Natural killer cell (primary cell): ENCODE measurements at regions not wholly inside any gene's neighbourhood (a gene's known extent, or its start where the extent isn't known, plus 50 kb on each side); places are given as distances from the start of the nearest gene placed in this dataset.

Source experiments
- ATAC-seq, 3 donors: fragments of 150-1000 bp in 2 of 3; fragments of 200-7000 bp in 1 of 3; cut with Tn5 transposase; 1 replicate in 1 of 3; 2 replicates in 2 of 3; pipeline ENCODE4 v1.10.0; 2021; ENCODE audit warnings: mild to moderate bottlenecking in 2 of 3, moderate library complexity in 2 of 3
- DNase-seq, 2 donors: peaks; one replicate each; pipeline versions ENCODE4 v3.0.0 to v3.0.0-alpha.2; 2013 to 2021; ENCODE audit warnings: mixed read lengths in 1 of 2
- H3K27ac ChIP-seq: one replicate; pipeline ENCODE4 v1.5.1; 2013; ENCODE audit warnings: mild to moderate bottlenecking, low read length
- H3K27me3 ChIP-seq: one replicate; pipeline ENCODE4 v1.6.1; 2013; ENCODE audit warnings: low read length; ENCODE audit not compliant: control insufficient read depth, insufficient read depth
- H3K36me3 ChIP-seq: one replicate; pipeline ENCODE4 v1.6.1; 2013; ENCODE audit warnings: low read length; ENCODE audit not compliant: control insufficient read depth, insufficient read depth
- H3K4me1 ChIP-seq: one replicate; pipeline ENCODE4 v1.6.1; 2013; ENCODE audit warnings: low read length; ENCODE audit not compliant: control insufficient read depth, insufficient read depth
- H3K4me3 ChIP-seq: one replicate; pipeline ENCODE4 v1.5.1; 2013; ENCODE audit warnings: low read length
- H3K9me3 ChIP-seq: one replicate; pipeline ENCODE4 v1.6.1; 2013; ENCODE audit warnings: low read length; ENCODE audit not compliant: control insufficient read depth, insufficient read depth
- H3K27ac Mint-ChIP-seq, 2 donors: one replicate each; pipeline ENCODE4 v1.8.0; 2022; ENCODE audit warnings: mild to moderate bottlenecking in 2 of 2, mixed read lengths in 2 of 2, moderate library complexity in 1 of 2
- H3K27me3 Mint-ChIP-seq, 2 donors: one replicate each; pipeline ENCODE4 v1.8.0; 2022; ENCODE audit warnings: low read depth in 2 of 2, mixed read lengths in 2 of 2
- H3K36me3 Mint-ChIP-seq: one replicate; pipeline ENCODE4 v1.8.0; 2022; ENCODE audit warnings: mixed read lengths
- H3K4me1 Mint-ChIP-seq, 2 donors: one replicate each; pipeline ENCODE4 v1.8.0; 2022; ENCODE audit warnings: mixed read lengths in 2 of 2
- H3K4me3 Mint-ChIP-seq: one replicate; pipeline ENCODE4 v1.8.0; 2022; ENCODE audit warnings: mild to moderate bottlenecking, moderate library complexity, mixed read lengths
- H3K9me3 Mint-ChIP-seq, 2 donors: one replicate each; pipeline ENCODE4 v1.8.0; 2022; ENCODE audit warnings: mixed read lengths in 2 of 2
- CTCF ChIP-seq: fragments of 200-600 bp; IDR thresholded peaks from one replicate; pipeline ENCODE4 v1.8.0; 2022; ENCODE audit warnings: antibody characterized with exemption
- WGBS: methylation state at CpG from one replicate; pipeline ENCODE4 v1.1.7; 2013; ENCODE audit warnings: missing lambda C conversion rate; ENCODE audit not compliant: insufficient coverage; 5-methylcytosine and 5-hydroxymethylcytosine counted together
- intact Hi-C: fragments of 100-400 bp; cut with micrococcal nuclease; formaldehyde crosslinking; loops from one replicate; pipeline ENCODE4 v1.14.2; 2022

- no peak overlapping the region for H3K27ac Mint-ChIP-seq
Measured at GRCh38 chr18:66156946-66157687, 406.3 kb downstream of the CDH7 start.

DNA sequence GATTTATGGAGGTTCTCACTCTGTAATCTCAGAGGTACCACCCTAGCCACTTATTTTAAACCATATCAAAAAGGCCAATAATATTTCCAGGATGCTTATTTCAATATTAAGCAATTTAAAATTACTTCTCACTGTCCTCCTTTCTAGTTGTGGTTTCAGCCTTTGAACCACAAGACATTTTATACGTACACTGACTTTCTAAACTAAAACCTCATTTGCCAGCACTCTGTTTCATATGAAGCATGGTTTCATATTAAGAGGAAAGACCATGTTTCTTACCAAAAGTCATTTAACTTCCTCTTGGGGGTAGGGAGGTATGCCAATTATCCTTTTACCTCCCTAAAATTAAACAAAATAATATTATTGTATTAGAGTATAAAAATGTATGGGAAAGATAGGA lies 399.8 kb downstream of the CDH7 start:
- no peak for TF ChIP-seq CTCF
- Histone ChIP-seq H3K9me3 (peaks cover under 1% of the 10 kb centered on the region), H3K4me3 (no peak overlapping the region), H3K27ac (no peak overlapping the region), H3K4me1 (no peaks in the 10 kb centered on the region), H3K36me3 (no peaks in the 10 kb centered on the region), H3K27me3 (no peaks in the 10 kb centered on the region)
- Mint-ChIP-seq H3K4me3 (no peak overlapping the region), H3K9me3 (peaks cover 15 to 24% of the 10 kb centered on the region in 2 donors), H3K27ac (no peak overlapping the region), H3K4me1 (no peaks in the 10 kb centered on the region), H3K36me3 (no peaks in the 10 kb centered on the region), H3K27me3 (no peaks in the 10 kb centered on the region)
- intact Hi-C loops: no loop called here
- WGBS: no CpG with 5 or more reads among the region's 1 CpG
- DNase-seq (no peak), ATAC-seq (no peak)

More at GRCh38 chr18:66156946-66157687, 406.3 kb downstream of the CDH7 start:
- Mint-ChIP-seq H3K4me3 (no peak overlapping the region), H3K9me3 (peaks cover 11 to 17% of the 10 kb centered on the region in 2 donors), H3K36me3 (peaks cover 2% of the 10 kb centered on the region), H3K27me3 (no peaks in the 10 kb centered on the region), H3K4me1 (no peaks in the 10 kb centered on the region)
- ATAC-seq: no peak
- DNase-seq: no peak
- TF ChIP-seq CTCF: no peak
- no peaks in the 10 kb centered on the region for H3K4me1 ChIP-seq
- H3K9me3 ChIP-seq: peaks cover 3% of the 10 kb centered on the region
- H3K4me3 ChIP-seq: no peak overlapping the region
- no peak overlapping the region for H3K27ac ChIP-seq
- no peaks in the 10 kb centered on the region for H3K36me3 ChIP-seq
- intact Hi-C loops: no loop called here
- no peaks in the 10 kb centered on the region for H3K27me3 ChIP-seq

DNA sequence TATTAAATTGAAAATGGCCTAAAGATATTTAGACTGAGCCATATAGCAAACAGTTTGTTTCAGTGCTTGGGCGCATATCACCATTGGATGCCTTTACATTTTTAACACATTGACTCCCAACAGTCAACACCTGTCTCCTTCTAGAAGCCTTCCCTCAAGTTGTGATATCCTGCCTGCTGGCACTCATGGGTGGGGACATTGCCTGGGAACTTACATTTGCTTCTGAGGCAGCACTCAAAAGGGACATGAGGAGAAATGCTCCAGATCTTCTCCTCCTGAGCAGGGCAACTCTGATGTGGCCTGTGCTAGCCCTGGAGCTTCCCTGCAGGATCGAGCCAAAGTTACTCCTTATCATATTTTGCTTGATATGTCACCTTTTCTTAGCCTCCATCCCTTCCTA lies 392.2 kb downstream of the CDH7 start:
- TF ChIP-seq CTCF: no peak
- H3K27me3 Mint-ChIP-seq: no peaks in the 10 kb centered on the region
- Histone ChIP-seq H3K4me1 (no peaks in the 10 kb centered on the region), H3K27me3 (no peaks in the 10 kb centered on the region), H3K9me3 (no peaks in the 10 kb centered on the region), H3K36me3 (no peaks in the 10 kb centered on the region), H3K4me3 (no peak overlapping the region), H3K27ac (no peak overlapping the region)
- DNase-seq: no peak
- no peaks in the 10 kb centered on the region for H3K4me1 Mint-ChIP-seq
- H3K9me3 Mint-ChIP-seq: peaks cover 7 to 11% of the 10 kb centered on the region in 2 donors
- intact Hi-C loops: no loop called here
- WGBS: 81% methylated on average over 2 of the region's 2 CpGs
- no peak overlapping the region for H3K27ac Mint-ChIP-seq
- ATAC-seq: no peak
- H3K36me3 Mint-ChIP-seq: no peaks in the 10 kb centered on the region
- no peak overlapping the region for H3K4me3 Mint-ChIP-seq

DNA sequence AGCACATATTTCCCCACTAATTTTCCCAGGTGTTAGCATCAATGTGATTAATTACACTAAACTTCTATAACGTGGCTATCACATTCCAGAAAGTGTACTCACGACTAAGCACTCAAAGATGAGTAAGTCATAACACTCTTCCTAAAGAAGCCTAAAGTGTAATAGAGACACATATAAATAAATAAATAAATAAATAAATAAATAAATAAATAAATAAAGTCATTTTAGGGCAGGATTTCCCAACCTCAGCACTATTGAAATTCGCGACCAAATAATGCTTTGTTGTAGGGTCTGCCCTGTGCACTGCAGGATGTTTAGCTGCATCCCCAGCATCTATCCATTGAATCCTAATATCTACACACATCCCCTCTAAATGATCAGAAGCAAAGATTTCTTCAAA lies 390.9 kb downstream of the CDH7 start:
- 96% methylated on average over 3 of the region's 4 CpGs for WGBS
- Mint-ChIP-seq H3K27ac (no peak overlapping the region), H3K9me3 (peaks cover 3% of the 10 kb centered on the region in 2 donors), H3K4me3 (no peak overlapping the region), H3K27me3 (no peaks in the 10 kb centered on the region), H3K4me1 (no peaks in the 10 kb centered on the region), H3K36me3 (no peaks in the 10 kb centered on the region)
- TF ChIP-seq CTCF: no peak
- Histone ChIP-seq H3K4me3 (no peak overlapping the region), H3K9me3 (no peaks in the 10 kb centered on the region), H3K27ac (no peak overlapping the region), H3K27me3 (no peaks in the 10 kb centered on the region), H3K4me1 (no peaks in the 10 kb centered on the region), H3K36me3 (no peaks in the 10 kb centered on the region)
- intact Hi-C loops: no loop called here
- no peak for ATAC-seq
- no peak for DNase-seq
